ENCODE measurements at regions not wholly inside any gene's neighbourhood (a gene's known extent, or its start where the extent isn't known, plus 50 kb on each side); places are given as distances from the start of the nearest gene placed in this dataset.

- TF ChIP-seq POLR2A (IDR thresholded peaks at IDR 0.05) = no peak
- no peak for TF ChIP-seq CTCF (IDR thresholded peaks at IDR 0.05)
Observed at GRCh38 chr1:170791941-170792340, 128.0 kb downstream of the PRRX1 start.
